ENCODE measurements at regions not wholly inside any gene's neighbourhood (a gene's known extent, or its start where the extent isn't known, plus 50 kb on each side); places are given as distances from the start of the nearest gene placed in this dataset.

DNA sequence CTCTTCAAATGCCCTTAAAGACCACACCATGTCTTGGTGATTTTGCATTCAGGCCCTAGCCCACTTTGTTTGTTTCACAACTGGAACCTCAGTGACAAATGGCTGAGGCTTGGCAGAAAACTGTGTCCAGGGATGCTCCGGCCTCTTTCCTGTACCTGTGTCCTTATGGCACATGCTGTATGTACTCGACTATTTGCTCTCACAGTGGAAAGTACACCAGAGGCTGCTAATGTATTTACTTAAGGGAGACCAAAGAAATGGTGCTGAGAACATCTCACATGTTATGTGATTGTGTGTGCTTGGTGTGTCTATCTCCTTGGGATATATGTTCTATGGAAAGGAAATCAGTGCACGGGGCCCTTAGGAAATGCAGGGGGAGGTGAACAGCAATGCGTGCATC lies 263.3 kb downstream of the GADD45G start:
- H3K9me3 ChIP-seq (replicated peaks in 1 of 2; ENCODE audit: control insufficient read depth in 2 of 2, insufficient read depth in 1 of 2, low read depth in 1 of 2, low read length in 2 of 2), result no peaks in the 10 kb centered on the region
- H2BK12ac ChIP-seq (ENCODE audit: low read length), result no peak overlapping the region
- H3K9ac ChIP-seq (ENCODE audit: low read depth, low read length, poor library complexity), result no peak overlapping the region
- H3K79me1 ChIP-seq (ENCODE audit: low read depth, low read length), result no peaks in the 10 kb centered on the region
- H3K27ac ChIP-seq (replicated peaks; ENCODE audit: low read length), result no peak overlapping the region
- H3K18ac ChIP-seq (ENCODE audit: low read length), result no peak overlapping the region
- no peak overlapping the region for H2BK5ac ChIP-seq (ENCODE audit: low read length)
- no peak overlapping the region for H2BK15ac ChIP-seq (ENCODE audit: low read length)
- no peak overlapping the region for H2AK5ac ChIP-seq (ENCODE audit: low read depth, low read length)
- no peak overlapping the region for H3K23ac ChIP-seq (ENCODE audit: low read depth, low read length, poor library complexity)
- H3K4me3 ChIP-seq (ENCODE audit: low read length in 2 of 2), result no peak overlapping the region
- no peak overlapping the region for H3K4me2 ChIP-seq (ENCODE audit: insufficient read depth, low read length, poor library complexity, severe bottlenecking)
- no peak overlapping the region for H3K4ac ChIP-seq (ENCODE audit: low read length)
- no peaks in the 10 kb centered on the region for H3K36me3 ChIP-seq (replicated peaks in 1 of 2; ENCODE audit: control insufficient read depth in 2 of 2, insufficient read depth in 2 of 2, low read length in 2 of 2)
- no peak overlapping the region for H4K91ac ChIP-seq (ENCODE audit: low read depth, low read length, poor library complexity)
- peaks cover 0 to 9% of the 10 kb centered on the region in 2 donors for H3K4me1 ChIP-seq (ENCODE audit: control insufficient read depth in 2 of 2, insufficient read depth in 1 of 2, low read depth in 1 of 2, low read length in 2 of 2)
- H3K27me3 ChIP-seq (ENCODE audit: control insufficient read depth in 3 of 3, insufficient read depth in 3 of 3, low read depth in 1 of 3, low read length in 3 of 3), result peaks cover 0 to 8% (median 0%) of the 10 kb centered on the region in 3 experiments
- H2AFZ ChIP-seq (ENCODE audit: low read length), result no peak overlapping the region
- no peak overlapping the region for H2BK120ac ChIP-seq (ENCODE audit: low read depth, low read length)
- DNase-seq (ENCODE audit: low spot score), result no peak
- H4K8ac ChIP-seq (ENCODE audit: low read depth, low read length), result no peak overlapping the region
- no peak overlapping the region for H3K14ac ChIP-seq (ENCODE audit: low read length)
- WGBS, 2 donors (ENCODE audit: extremely low coverage in 2 of 2, insufficient read length in 2 of 2, insufficient replicate concordance in 1 of 2), result no CpG with 5 or more reads among the region's 4 CpGs

DNA sequence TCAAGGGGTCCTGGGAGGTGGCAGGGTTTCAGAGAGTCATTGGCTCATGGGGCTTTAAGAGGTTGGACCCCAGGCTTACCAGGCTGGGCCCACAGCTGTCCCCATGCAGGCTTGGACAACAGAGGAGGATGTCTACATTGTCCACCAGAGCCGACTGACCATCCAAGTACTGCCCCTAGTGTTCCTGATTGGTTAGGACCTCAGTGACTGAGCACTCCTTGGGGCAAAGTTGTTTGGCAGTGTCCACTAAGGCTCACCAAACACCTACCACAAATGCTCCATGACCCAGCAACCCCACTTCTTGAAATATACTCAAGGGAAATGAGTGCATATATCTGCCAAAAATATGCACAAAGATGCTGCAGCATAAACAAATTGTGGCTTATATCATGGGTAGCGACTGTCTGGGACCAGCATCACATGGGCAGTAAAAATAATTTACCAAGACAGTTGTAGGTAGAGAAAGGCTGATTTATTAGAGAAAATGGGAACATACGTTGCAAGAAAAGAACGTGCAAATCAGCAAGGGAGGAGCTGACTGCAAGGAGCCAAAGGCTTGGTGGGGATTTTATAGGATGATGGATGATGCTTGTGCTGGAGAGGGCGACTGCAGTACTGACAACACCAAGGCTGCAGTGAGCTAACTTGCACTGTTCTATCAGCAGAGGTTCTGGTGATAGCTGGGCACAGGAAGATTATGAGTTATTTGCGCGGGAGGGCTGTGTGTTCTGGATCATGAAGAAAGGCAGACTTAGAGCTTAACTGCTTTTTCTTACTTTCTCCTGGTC lies 265.2 kb downstream of the GADD45G start:
- H3K9me3 ChIP-seq (replicated peaks in 1 of 2; ENCODE audit: control insufficient read depth in 2 of 2, insufficient read depth in 1 of 2, low read depth in 1 of 2, low read length in 2 of 2), result no peaks in the 10 kb centered on the region

DNA sequence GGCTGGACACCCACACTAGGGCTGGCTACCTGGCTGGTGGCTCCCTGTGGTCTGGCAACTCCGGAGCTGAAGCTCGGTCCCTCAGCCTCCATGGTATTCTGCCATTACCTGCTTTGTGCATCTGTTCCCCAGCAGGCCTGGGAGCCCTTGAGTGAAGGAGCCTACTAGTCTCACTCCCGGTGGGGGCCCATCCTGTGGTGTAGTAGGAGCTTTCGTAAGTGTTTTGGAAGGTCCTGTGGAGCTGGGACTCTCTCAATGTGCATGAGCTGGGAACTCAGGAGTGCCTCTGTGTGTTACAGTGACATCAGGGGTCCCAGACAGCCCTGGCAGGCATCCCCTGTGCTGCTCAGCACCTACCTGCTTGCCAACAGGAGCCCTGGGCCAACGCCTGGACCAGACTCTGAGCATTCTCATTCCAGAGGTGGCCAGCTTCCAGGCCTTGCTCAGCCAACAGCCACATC lies 267.1 kb downstream of the GADD45G start:
- Histone ChIP-seq H3K9me3 (replicated peaks in 1 of 2; ENCODE audit: control insufficient read depth in 2 of 2, insufficient read depth in 1 of 2, low read depth in 1 of 2, low read length in 2 of 2) (no peaks in the 10 kb centered on the region), H4K91ac (ENCODE audit: low read depth, low read length, poor library complexity) (no peak overlapping the region), H3K18ac (ENCODE audit: low read length) (peak overlapping the region; percentile 49), H2BK120ac (ENCODE audit: low read depth, low read length) (no peak overlapping the region), H3K4ac (ENCODE audit: low read length) (no peak overlapping the region), H2BK12ac (ENCODE audit: low read length) (no peak overlapping the region), H3K4me2 (ENCODE audit: insufficient read depth, low read length, poor library complexity, severe bottlenecking) (no peak overlapping the region), H3K27me3 (ENCODE audit: control insufficient read depth in 3 of 3, insufficient read depth in 3 of 3, low read depth in 1 of 3, low read length in 3 of 3) (peaks cover 0 to 5% (median 0%) of the 10 kb centered on the region in 3 experiments), H2AFZ (ENCODE audit: low read length) (no peak overlapping the region), H2BK5ac (ENCODE audit: low read length) (no peak overlapping the region), H3K79me1 (ENCODE audit: low read depth, low read length) (no peaks in the 10 kb centered on the region), H3K23ac (ENCODE audit: low read depth, low read length, poor library complexity) (no peak overlapping the region), H2BK15ac (ENCODE audit: low read length) (peak overlapping the region; percentile 34), H3K9ac (ENCODE audit: low read depth, low read length, poor library complexity) (no peak overlapping the region), H3K27ac (replicated peaks; ENCODE audit: low read length) (no peak overlapping the region), H4K8ac (ENCODE audit: low read depth, low read length) (no peak overlapping the region), H3K4me3 (ENCODE audit: low read length in 2 of 2) (no peak overlapping the region), H3K36me3 (replicated peaks in 1 of 2; ENCODE audit: control insufficient read depth in 2 of 2, insufficient read depth in 2 of 2, low read length in 2 of 2) (no peaks in the 10 kb centered on the region), H3K4me1 (ENCODE audit: control insufficient read depth in 2 of 2, insufficient read depth in 1 of 2, low read depth in 1 of 2, low read length in 2 of 2) (peaks cover 0 to 4% of the 10 kb centered on the region in 2 donors), H2AK5ac (ENCODE audit: low read depth, low read length) (no peak overlapping the region), H3K14ac (ENCODE audit: low read length) (peak overlapping the region; percentile 63)
- WGBS, 2 donors (ENCODE audit: extremely low coverage in 2 of 2, insufficient read length in 2 of 2, insufficient replicate concordance in 1 of 2), result no CpG with 5 or more reads among the region's 5 CpGs
- DNase-seq (ENCODE audit: low spot score), result no peak

More for the DNA sequence above, 265.2 kb downstream of the GADD45G start:
- Histone ChIP-seq H3K4ac (ENCODE audit: low read length) (no peak overlapping the region), H3K4me3 (ENCODE audit: low read length in 2 of 2) (no peak overlapping the region), H3K79me1 (ENCODE audit: low read depth, low read length) (no peaks in the 10 kb centered on the region), H3K9ac (ENCODE audit: low read depth, low read length, poor library complexity) (no peak overlapping the region), H2BK15ac (ENCODE audit: low read length) (no peak overlapping the region), H2AK5ac (ENCODE audit: low read depth, low read length) (no peak overlapping the region), H2AFZ (ENCODE audit: low read length) (no peak overlapping the region), H4K8ac (ENCODE audit: low read depth, low read length) (no peak overlapping the region), H3K4me1 (ENCODE audit: control insufficient read depth in 2 of 2, insufficient read depth in 1 of 2, low read depth in 1 of 2, low read length in 2 of 2) (peaks cover 0 to 4% of the 10 kb centered on the region in 2 donors), H2BK5ac (ENCODE audit: low read length) (no peak overlapping the region), H3K27me3 (ENCODE audit: control insufficient read depth in 3 of 3, insufficient read depth in 3 of 3, low read depth in 1 of 3, low read length in 3 of 3) (peaks cover 0 to 5% (median 0%) of the 10 kb centered on the region in 3 experiments), H4K91ac (ENCODE audit: low read depth, low read length, poor library complexity) (no peak overlapping the region), H3K14ac (ENCODE audit: low read length) (no peak overlapping the region), H3K36me3 (replicated peaks in 1 of 2; ENCODE audit: control insufficient read depth in 2 of 2, insufficient read depth in 2 of 2, low read length in 2 of 2) (no peaks in the 10 kb centered on the region), H3K18ac (ENCODE audit: low read length) (no peak overlapping the region), H3K23ac (ENCODE audit: low read depth, low read length, poor library complexity) (no peak overlapping the region), H2BK12ac (ENCODE audit: low read length) (no peak overlapping the region), H2BK120ac (ENCODE audit: low read depth, low read length) (no peak overlapping the region), H3K27ac (replicated peaks; ENCODE audit: low read length) (no peak overlapping the region), H3K4me2 (ENCODE audit: insufficient read depth, low read length, poor library complexity, severe bottlenecking) (no peak overlapping the region)
- no CpG with 5 or more reads among the region's 7 CpGs for WGBS, 2 donors (ENCODE audit: extremely low coverage in 2 of 2, insufficient read length in 2 of 2, insufficient replicate concordance in 1 of 2)
- DNase-seq (ENCODE audit: low spot score), result no peak

DNA sequence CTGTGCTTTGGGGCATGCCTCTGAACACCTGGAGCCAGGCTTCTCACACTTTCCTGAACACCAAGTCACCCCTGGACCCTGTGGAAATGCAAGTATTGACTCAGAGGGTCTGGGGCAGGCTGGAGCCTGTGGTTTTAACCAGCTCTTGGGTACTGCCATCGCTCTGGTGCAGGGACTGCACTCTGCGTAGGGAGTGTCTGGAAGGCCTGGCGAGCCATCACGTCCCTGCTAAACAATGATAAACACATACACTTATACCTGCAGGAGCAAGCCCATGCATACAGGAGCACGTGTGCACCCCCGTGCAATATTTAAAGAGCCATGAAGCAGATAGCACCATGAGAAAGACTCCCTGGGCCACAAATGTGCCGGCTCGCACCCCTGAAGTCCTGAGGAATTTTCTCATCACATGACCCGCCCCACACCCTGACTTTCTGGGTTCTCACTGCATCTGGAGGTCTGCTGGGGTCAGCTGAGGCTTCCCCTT lies 267.7 kb downstream of the GADD45G start:
- peak overlapping the region; percentile 49 for H3K18ac ChIP-seq (ENCODE audit: low read length)
- no peaks in the 10 kb centered on the region for H3K9me3 ChIP-seq (replicated peaks in 1 of 2; ENCODE audit: control insufficient read depth in 2 of 2, insufficient read depth in 1 of 2, low read depth in 1 of 2, low read length in 2 of 2)
- no peak overlapping the region for H3K4ac ChIP-seq (ENCODE audit: low read length)
- H3K14ac ChIP-seq (ENCODE audit: low read length), result peak overlapping the region; percentile 63
- H3K4me3 ChIP-seq (ENCODE audit: low read length in 2 of 2), result no peak overlapping the region
- H3K27me3 ChIP-seq (ENCODE audit: control insufficient read depth in 3 of 3, insufficient read depth in 3 of 3, low read depth in 1 of 3, low read length in 3 of 3), result peaks cover 0 to 5% (median 0%) of the 10 kb centered on the region in 3 experiments
- no peak overlapping the region for H2AK5ac ChIP-seq (ENCODE audit: low read depth, low read length)
- H3K4me1 ChIP-seq (ENCODE audit: control insufficient read depth in 2 of 2, insufficient read depth in 1 of 2, low read depth in 1 of 2, low read length in 2 of 2), result peaks cover 0 to 4% of the 10 kb centered on the region in 2 donors
- H3K79me1 ChIP-seq (ENCODE audit: low read depth, low read length), result no peaks in the 10 kb centered on the region
- no peak overlapping the region for H3K9ac ChIP-seq (ENCODE audit: low read depth, low read length, poor library complexity)
- H2BK12ac ChIP-seq (ENCODE audit: low read length), result no peak overlapping the region
- no peak overlapping the region for H2BK5ac ChIP-seq (ENCODE audit: low read length)
- H2AFZ ChIP-seq (ENCODE audit: low read length), result no peak overlapping the region
- H3K27ac ChIP-seq (replicated peaks; ENCODE audit: low read length), result no peak overlapping the region
- H3K36me3 ChIP-seq (replicated peaks in 1 of 2; ENCODE audit: control insufficient read depth in 2 of 2, insufficient read depth in 2 of 2, low read length in 2 of 2), result no peaks in the 10 kb centered on the region
- no peak overlapping the region for H2BK15ac ChIP-seq (ENCODE audit: low read length)
- no peak overlapping the region for H4K8ac ChIP-seq (ENCODE audit: low read depth, low read length)
- no peak for DNase-seq (ENCODE audit: low spot score)
- no peak overlapping the region for H2BK120ac ChIP-seq (ENCODE audit: low read depth, low read length)
- H4K91ac ChIP-seq (ENCODE audit: low read depth, low read length, poor library complexity), result no peak overlapping the region
- H3K23ac ChIP-seq (ENCODE audit: low read depth, low read length, poor library complexity), result no peak overlapping the region
- no CpG with 5 or more reads among the region's 9 CpGs for WGBS, 2 donors (ENCODE audit: extremely low coverage in 2 of 2, insufficient read length in 2 of 2, insufficient replicate concordance in 1 of 2)
- no peak overlapping the region for H3K4me2 ChIP-seq (ENCODE audit: insufficient read depth, low read length, poor library complexity, severe bottlenecking)

Data from neuronal stem cell (in vitro differentiated cells).